ENCODE measurements at regions not wholly inside any gene's neighbourhood (a gene's known extent, or its start where the extent isn't known, plus 50 kb on each side); places are given as distances from the start of the nearest gene placed in this dataset.

GRCh38 chr2:2801458-2801857 lies 470.4 kb upstream of the MYT1L start:
- no peak for TF ChIP-seq CTCF (IDR thresholded peaks at IDR 0.05)
- no peak for TF ChIP-seq MAX (IDR thresholded peaks at IDR 0.05; ENCODE audit: low read depth)
- TF ChIP-seq NRF1 (IDR thresholded peaks at IDR 0.05; ENCODE audit: low read depth, low read length), result no peak
- no peak for TF ChIP-seq PBX3 (IDR thresholded peaks at IDR 0.05)
- TF ChIP-seq POLR2AphosphoS5 (IDR thresholded peaks at IDR 0.05; ENCODE audit: low read depth, low read length), result no peak
- TF ChIP-seq TEAD4 (IDR thresholded peaks at IDR 0.05; ENCODE audit: borderline replicate concordance, insufficient read depth), result no peak
- TF ChIP-seq TCF12 (IDR thresholded peaks at IDR 0.05), result no peak
- no peak for TF ChIP-seq NFIC (IDR thresholded peaks at IDR 0.05; ENCODE audit: borderline replicate concordance)
- no peak for TF ChIP-seq ZBTB33 (IDR thresholded peaks at IDR 0.05; ENCODE audit: borderline replicate concordance, low read depth)
- TF ChIP-seq GABPA (IDR thresholded peaks at IDR 0.05; ENCODE audit: low read depth), result no peak
- peak; percentile 82 for TF ChIP-seq RCOR1 (IDR thresholded peaks at IDR 0.05; ENCODE audit: low read length)
- TF ChIP-seq USF2 (IDR thresholded peaks at IDR 0.05; ENCODE audit: borderline replicate concordance, low read depth, low read length), result no peak
